ENCODE measurements at regions not wholly inside any gene's neighbourhood (a gene's known extent, or its start where the extent isn't known, plus 50 kb on each side); places are given as distances from the start of the nearest gene placed in this dataset.

GRCh38 chr10:128377364-128377987, 251.3 kb upstream of the MKI67 start:
- no peak for DNase-seq

GRCh38 chr10:128377988-128378387, 251.8 kb upstream of the MKI67 start:
- no peak for DNase-seq

GRCh38 chr10:128380946-128381345, 254.7 kb upstream of the MKI67 start:
- DNase-seq: no peak

- DNase-seq: no peak
These were observed 256.0 kb upstream of the MKI67 start for GRCh38 chr10:128382225-128382624.

- DNase-seq: no peak
These were observed 258.6 kb upstream of the MKI67 start for GRCh38 chr10:128384831-128385230.

- no peak for DNase-seq
These were observed 260.0 kb upstream of the MKI67 start for GRCh38 chr10:128386231-128386630.

- no peak for DNase-seq
These were observed 260.8 kb upstream of the MKI67 start for GRCh38 chr10:128386816-128387604.

GRCh38 chr10:128390596-128390995, 264.4 kb upstream of the MKI67 start:
- no peak for DNase-seq

- no peak for DNase-seq
These were observed 267.3 kb upstream of the MKI67 start for GRCh38 chr10:128393546-128393945.

- DNase-seq: no peak
These were observed 271.9 kb upstream of the MKI67 start for GRCh38 chr10:128398118-128398517.

- DNase-seq: no peak
These were observed 272.8 kb upstream of the MKI67 start for GRCh38 chr10:128398999-128399398.

- peak; percentile 67 for DNase-seq
These were observed 274.3 kb upstream of the MKI67 start for GRCh38 chr10:128400564-128400963.

GRCh38 chr10:128405450-128405849, 279.2 kb upstream of the MKI67 start:
- DNase-seq: no peak

GRCh38 chr10:128411643-128412042, 285.4 kb upstream of the MKI67 start:
- no peak for DNase-seq

- no peak for DNase-seq
These were observed 288.3 kb upstream of the MKI67 start for GRCh38 chr10:128414568-128414967.

- DNase-seq: no peak
These were observed 290.0 kb upstream of the MKI67 start for GRCh38 chr10:128416231-128416630.

GRCh38 chr10:128417826-128418225, 291.6 kb upstream of the MKI67 start:
- no peak for DNase-seq

- no peak for DNase-seq
These were observed 292.6 kb upstream of the MKI67 start for GRCh38 chr10:128418819-128419218.

- no peak for DNase-seq
These were observed 293.3 kb upstream of the MKI67 start for GRCh38 chr10:128419466-128420019.

GRCh38 chr10:128420623-128421022, 294.4 kb upstream of the MKI67 start:
- no peak for DNase-seq

GRCh38 chr10:128421371-128422160, 295.3 kb upstream of the MKI67 start:
- no peak for DNase-seq

- no peak for DNase-seq
These were observed 296.0 kb upstream of the MKI67 start for GRCh38 chr10:128422190-128422589.

GRCh38 chr10:128422999-128423398, 296.8 kb upstream of the MKI67 start:
- no peak for DNase-seq

GRCh38 chr10:128429321-128429720, 303.1 kb upstream of the MKI67 start:
- no peak for DNase-seq

Data from NCI-H2029 treated with DMSO at 0.1 percent for 48 hours (cell line).